HEK293 (cell line): ENCODE measurements at regions not wholly inside any gene's neighbourhood (a gene's known extent, or its start where the extent isn't known, plus 50 kb on each side); places are given as distances from the start of the nearest gene placed in this dataset.

Experiments used
- CTCF ChIA-PET: fragments of 350-600 bp; formaldehyde crosslinking; extraction: SDS; loops from one replicate; lab custom pipeline; 2021; ENCODE audit warnings: antibody characterized with exemption; lab: Yijun Ruan, JAX
- POLR2A ChIA-PET: fragments of 300-600 bp; formaldehyde crosslinking; extraction: SDS; loops from one replicate; lab custom pipeline; 2020; ENCODE audit warnings: antibody characterized with exemption, inconsistent platforms; lab: Yijun Ruan, JAX
- H3K27ac ChIP-seq: fragments of 200-500 bp; sonication (Bioruptor generic); 2 replicates; pipeline ENCODE4 v1.5.1; 2014; ENCODE audit warnings: low read depth, low read length, control low read depth, inconsistent platforms; ENCODE audit errors: extremely low read depth
- H3K36me3 ChIP-seq, 2 experiments: fragments of 200-500 bp in 1 of 2; sonication (Bioruptor generic) in 1 of 2; 1 replicate in 1 of 2; 2 replicates in 1 of 2; pipeline ENCODE4 v1.5.1; 2014 to 2017; ENCODE audit warnings: inconsistent platforms in 2 of 2, low read length in 2 of 2; ENCODE audit not compliant: control insufficient read depth in 2 of 2, insufficient read depth in 1 of 2
- H3K4me1 ChIP-seq: fragments of 200-500 bp; sonication (Bioruptor generic); 2 replicates; pipeline ENCODE4 v1.5.1; 2014; ENCODE audit warnings: mild to moderate bottlenecking, low read length, inconsistent platforms; ENCODE audit not compliant: control insufficient read depth, insufficient read depth
- H3K4me3 ChIP-seq: 2 replicates; pipeline ENCODE4 v1.5.1; 2011; ENCODE audit warnings: low read depth, mild to moderate bottlenecking, control low read depth, low read length, moderate library complexity
- H3K9me3 ChIP-seq: fragments of 200-500 bp; sonication (Bioruptor generic); 2 replicates; pipeline ENCODE4 v1.5.1; 2014; ENCODE audit warnings: low read depth, low read length, inconsistent platforms; ENCODE audit not compliant: control insufficient read depth, insufficient read depth
- EGR2 ChIP-seq: fragments of 450-650 bp; formaldehyde crosslinking; IDR thresholded peaks from 2 replicates; pipeline ENCODE4 v1.5.1; 2016; ENCODE audit warnings: low read depth, missing biosample characterization, missing genetic modification characterization
- KLF1 ChIP-seq: fragments of 450-650 bp; formaldehyde crosslinking; IDR thresholded peaks from 2 replicates; pipeline ENCODE4 v1.5.1; 2016; ENCODE audit warnings: missing biosample characterization, missing genetic modification characterization
- MZF1 ChIP-seq: fragments of 450-650 bp; formaldehyde crosslinking; IDR thresholded peaks from 2 replicates; pipeline ENCODE4 v1.5.1; 2017; ENCODE audit warnings: missing biosample characterization, missing genetic modification characterization, borderline replicate concordance
- PRDM4 ChIP-seq: fragments of 450-650 bp; formaldehyde crosslinking; IDR thresholded peaks from 2 replicates; pipeline ENCODE4 v1.5.1; 2017; ENCODE audit warnings: missing biosample characterization, missing genetic modification characterization
- REST ChIP-seq: fragments of 450-650 bp; formaldehyde crosslinking; IDR thresholded peaks from 2 replicates; pipeline ENCODE4 v1.5.1; 2016; ENCODE audit warnings: missing biosample characterization, missing genetic modification characterization
- SALL2 ChIP-seq: fragments of 450-650 bp; formaldehyde crosslinking; IDR thresholded peaks from 2 replicates; pipeline ENCODE4 v1.5.0; 2017; ENCODE audit warnings: missing biosample characterization, mild to moderate bottlenecking, missing genetic modification characterization, borderline replicate concordance
- WT1 ChIP-seq: fragments of 450-650 bp; formaldehyde crosslinking; IDR thresholded peaks from 2 replicates; pipeline ENCODE4 v1.5.1; 2016; ENCODE audit warnings: missing biosample characterization, missing genetic modification characterization
- ZNF211 ChIP-seq: fragments of 450-650 bp; formaldehyde crosslinking; IDR thresholded peaks from 2 replicates; pipeline ENCODE4 v1.5.1; 2016; ENCODE audit warnings: low read depth, missing biosample characterization, missing genetic modification characterization
- ZNF239 ChIP-seq: fragments of 450-650 bp; formaldehyde crosslinking; IDR thresholded peaks from 2 replicates; pipeline ENCODE4 v1.5.1; 2016; ENCODE audit warnings: missing biosample characterization, missing genetic modification characterization
- ZNF274 ChIP-seq, 2 experiments: fragments of 200-500 bp in 1 of 2; fragments of 450-650 bp in 1 of 2; sonication (Bioruptor generic) in 1 of 2; formaldehyde crosslinking in 1 of 2; IDR thresholded peaks; 2 replicates each; pipeline versions ENCODE4 v1.5.1 to v1.6.1; 2014 to 2016; ENCODE audit warnings: borderline replicate concordance in 1 of 2, inconsistent platforms in 1 of 2, low read length in 1 of 2, missing biosample characterization in 1 of 2, missing genetic modification characterization in 1 of 2
- ZNF335 ChIP-seq: fragments of 450-650 bp; formaldehyde crosslinking; conservative IDR thresholded peaks from 2 replicates; pipeline ENCODE4 v1.5.1; 2016; ENCODE audit warnings: missing biosample characterization, missing genetic modification characterization
- ZNF423 ChIP-seq: fragments of 450-650 bp; formaldehyde crosslinking; IDR thresholded peaks from 2 replicates; pipeline ENCODE4 v1.5.1; 2016; ENCODE audit warnings: missing biosample characterization, missing genetic modification characterization
- ZNF473 ChIP-seq: fragments of 450-650 bp; formaldehyde crosslinking; IDR thresholded peaks from 2 replicates; pipeline ENCODE4 v1.5.1; 2017; ENCODE audit warnings: missing biosample characterization, missing genetic modification characterization
- ZNF501 ChIP-seq: fragments of 450-650 bp; formaldehyde crosslinking; IDR thresholded peaks from 2 replicates; pipeline ENCODE4 v1.5.1; 2016; ENCODE audit warnings: missing biosample characterization, missing genetic modification characterization
- ZNF514 ChIP-seq: fragments of 450-650 bp; formaldehyde crosslinking; IDR thresholded peaks from 2 replicates; pipeline ENCODE4 v1.5.1; 2016; ENCODE audit warnings: missing biosample characterization, missing genetic modification characterization
- ZNF580 ChIP-seq: fragments of 450-650 bp; formaldehyde crosslinking; IDR thresholded peaks from 2 replicates; pipeline ENCODE4 v1.5.1; 2016; ENCODE audit warnings: missing biosample characterization, missing genetic modification characterization
- ZNF626 ChIP-seq: fragments of 450-650 bp; sonication (Bioruptor Pico); formaldehyde crosslinking; IDR thresholded peaks from 2 replicates; pipeline ENCODE4 v1.5.1; 2018; ENCODE audit warnings: missing biosample characterization, missing genetic modification characterization, inconsistent platforms
- ZNF629 ChIP-seq: fragments of 450-650 bp; formaldehyde crosslinking; IDR thresholded peaks from 2 replicates; pipeline ENCODE4 v1.5.1; 2017; ENCODE audit warnings: missing biosample characterization, missing genetic modification characterization
- ZNF658 ChIP-seq: fragments of 450-650 bp; formaldehyde crosslinking; IDR thresholded peaks from 2 replicates; pipeline ENCODE4; 2016; ENCODE audit warnings: missing biosample characterization, missing genetic modification characterization
- ZNF701 ChIP-seq: fragments of 450-650 bp; formaldehyde crosslinking; IDR thresholded peaks from 2 replicates; pipeline ENCODE4 v1.5.1; 2016; ENCODE audit warnings: missing biosample characterization, missing genetic modification characterization
- TF ChIP-seq, protein P1 (sequence below): fragments of 450-650 bp; formaldehyde crosslinking; IDR thresholded peaks from 2 replicates; pipeline ENCODE4 v1.5.1; 2017; ENCODE audit warnings: missing biosample characterization, missing genetic modification characterization
- TF ChIP-seq, protein P2 (sequence below): fragments of 450-650 bp; formaldehyde crosslinking; IDR thresholded peaks from 2 replicates; pipeline ENCODE4 v1.5.1; 2016; ENCODE audit warnings: missing biosample characterization, missing genetic modification characterization

GRCh38 chr5:79888643-79889042, 102.4 kb downstream of the MTX3 start:
- Histone ChIP-seq H3K36me3 (no peaks in the 10 kb centered on the region), H3K4me3 (no peak overlapping the region), H3K9me3 (no peaks in the 10 kb centered on the region), H3K4me1 (no peaks in the 10 kb centered on the region), H3K27ac (no peak overlapping the region)
- POLR2A ChIA-PET = no interaction called here
- no peak for TF ChIP-seq ZNF473
- no peak for TF ChIP-seq WT1 (tag by site-specific recombination)
- TF ChIP-seq ZNF335 (tag by site-specific recombination) = no peak
- TF ChIP-seq ZNF514 (tag by site-specific recombination) = no peak
- no peak for TF ChIP-seq KLF1 (tag by site-specific recombination)
- CTCF ChIA-PET = interaction anchor here (1.3 kb wide), 1 partner anchor 10 kb away, joined by 8 read pairs; no protein-coding TSS in a partner anchor

DNA sequence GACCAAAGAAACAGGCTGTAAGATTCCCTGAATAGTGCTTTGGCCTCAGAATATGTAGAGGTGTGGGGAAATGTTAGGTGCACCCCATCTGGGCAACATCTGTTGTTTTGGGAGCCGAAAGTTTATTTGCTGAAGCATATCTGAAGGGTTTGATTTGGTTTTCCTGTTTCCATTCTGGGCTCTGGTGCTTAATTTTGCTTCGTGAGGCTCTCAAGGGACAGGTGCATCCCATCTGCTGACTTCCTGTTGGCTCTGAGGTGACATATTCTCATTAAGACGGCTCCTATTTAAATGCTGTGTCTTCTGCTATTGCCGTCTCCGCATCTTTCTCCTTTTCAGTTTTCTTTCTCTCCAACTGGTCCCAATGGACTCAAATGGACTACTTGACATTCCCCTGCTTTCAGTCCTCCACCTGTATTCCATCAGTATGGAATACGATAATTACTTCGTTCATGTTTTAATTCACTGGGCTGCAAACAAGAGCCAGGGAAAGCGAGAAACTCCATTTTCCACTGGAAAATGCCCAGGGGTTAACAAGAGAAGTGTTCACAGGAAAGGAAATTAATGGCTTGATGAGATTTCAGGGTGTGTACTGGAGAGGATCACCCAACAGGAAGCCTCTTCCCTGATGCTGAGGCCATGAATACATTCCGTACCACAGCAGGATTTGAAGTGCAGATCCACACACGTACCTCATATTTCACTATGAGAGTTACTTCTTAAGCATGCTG, 104.0 kb downstream of the MTX3 start:
- Histone ChIP-seq H3K36me3 (no peaks in the 10 kb centered on the region), H3K9me3 (no peaks in the 10 kb centered on the region), H3K4me3 (no peak overlapping the region), H3K4me1 (no peaks in the 10 kb centered on the region), H3K27ac (no peak overlapping the region)
- TF ChIP-seq EGR2 (no peak), ZNF701 (tag by site-specific recombination) (no peak), ZNF274 (IDR thresholded peaks at IDR 0.05; ENCODE audit: low read length) (no peak), ZNF274 (tag by site-specific recombination; IDR thresholded peaks at IDR 0.05; ENCODE audit: borderline replicate concordance) (no peak), ZNF423 (tag by site-specific recombination) (no peak), ZNF473 (no peak), MZF1 (tag by site-specific recombination) (no peak), ZNF658 (no peak), ZNF501 (tag by site-specific recombination) (no peak), ZNF580 (tag by site-specific recombination) (no peak)
- TF ChIP-seq, protein P1, sequence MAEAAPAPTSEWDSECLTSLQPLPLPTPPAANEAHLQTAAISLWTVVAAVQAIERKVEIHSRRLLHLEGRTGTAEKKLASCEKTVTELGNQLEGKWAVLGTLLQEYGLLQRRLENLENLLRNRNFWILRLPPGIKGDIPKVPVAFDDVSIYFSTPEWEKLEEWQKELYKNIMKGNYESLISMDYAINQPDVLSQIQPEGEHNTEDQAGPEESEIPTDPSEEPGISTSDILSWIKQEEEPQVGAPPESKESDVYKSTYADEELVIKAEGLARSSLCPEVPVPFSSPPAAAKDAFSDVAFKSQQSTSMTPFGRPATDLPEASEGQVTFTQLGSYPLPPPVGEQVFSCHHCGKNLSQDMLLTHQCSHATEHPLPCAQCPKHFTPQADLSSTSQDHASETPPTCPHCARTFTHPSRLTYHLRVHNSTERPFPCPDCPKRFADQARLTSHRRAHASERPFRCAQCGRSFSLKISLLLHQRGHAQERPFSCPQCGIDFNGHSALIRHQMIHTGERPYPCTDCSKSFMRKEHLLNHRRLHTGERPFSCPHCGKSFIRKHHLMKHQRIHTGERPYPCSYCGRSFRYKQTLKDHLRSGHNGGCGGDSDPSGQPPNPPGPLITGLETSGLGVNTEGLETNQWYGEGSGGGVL (tag by site-specific recombination) = no peak
- TF ChIP-seq, protein P2, sequence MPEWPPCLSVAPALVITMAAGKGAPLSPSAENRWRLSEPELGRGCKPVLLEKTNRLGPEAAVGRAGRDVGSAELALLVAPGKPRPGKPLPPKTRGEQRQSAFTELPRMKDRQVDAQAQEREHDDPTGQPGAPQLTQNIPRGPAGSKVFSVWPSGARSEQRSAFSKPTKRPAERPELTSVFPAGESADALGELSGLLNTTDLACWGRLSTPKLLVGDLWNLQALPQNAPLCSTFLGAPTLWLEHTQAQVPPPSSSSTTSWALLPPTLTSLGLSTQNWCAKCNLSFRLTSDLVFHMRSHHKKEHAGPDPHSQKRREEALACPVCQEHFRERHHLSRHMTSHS (tag by site-specific recombination) = no peak
- ChIA-PET POLR2A (no interaction called here), CTCF (interaction anchor here (1.3 kb wide), 1 partner anchor 9 kb away, joined by 8 read pairs; no protein-coding TSS in a partner anchor)

DNA sequence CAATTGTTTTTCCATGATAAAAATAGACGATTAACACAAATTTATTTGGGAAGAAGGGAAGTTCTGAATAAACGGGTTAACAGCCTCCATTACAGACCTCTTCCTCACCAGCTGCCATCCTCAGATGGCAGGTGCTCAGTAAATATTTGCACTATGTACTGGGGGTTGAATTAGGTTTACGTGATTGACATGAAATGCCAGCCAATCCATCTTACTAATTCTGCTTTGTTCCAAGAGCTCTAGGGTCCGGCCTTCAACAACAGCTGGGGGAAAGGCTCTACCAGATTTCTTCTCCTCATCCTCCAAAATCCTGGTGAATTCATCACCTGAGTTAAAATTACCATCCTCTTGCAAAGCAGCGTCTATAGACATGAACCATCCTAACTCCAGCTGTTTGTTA, 104.6 kb downstream of the MTX3 start:
- ChIA-PET CTCF (no interaction called here), POLR2A (no interaction called here)
- H3K36me3 ChIP-seq = no peaks in the 10 kb centered on the region
- H3K4me1 ChIP-seq = no peaks in the 10 kb centered on the region
- H3K9me3 ChIP-seq = no peaks in the 10 kb centered on the region
- no peak overlapping the region for H3K4me3 ChIP-seq
- H3K27ac ChIP-seq = no peak overlapping the region
- TF ChIP-seq ZNF629 (tag by site-specific recombination) = no peak
- no peak for TF ChIP-seq ZNF211 (tag by site-specific recombination)
- TF ChIP-seq ZNF239 = no peak
- no peak for TF ChIP-seq ZNF626
- TF ChIP-seq REST (tag by site-specific recombination) = no peak
- TF ChIP-seq ZNF501 (tag by site-specific recombination) = no peak
- no peak for TF ChIP-seq PRDM4 (tag by site-specific recombination)
- no peak for TF ChIP-seq SALL2 (tag by site-specific recombination)
